ENCODE measurements at regions not wholly inside any gene's neighbourhood (a gene's known extent, or its start where the extent isn't known, plus 50 kb on each side); places are given as distances from the start of the nearest gene placed in this dataset.

DNA sequence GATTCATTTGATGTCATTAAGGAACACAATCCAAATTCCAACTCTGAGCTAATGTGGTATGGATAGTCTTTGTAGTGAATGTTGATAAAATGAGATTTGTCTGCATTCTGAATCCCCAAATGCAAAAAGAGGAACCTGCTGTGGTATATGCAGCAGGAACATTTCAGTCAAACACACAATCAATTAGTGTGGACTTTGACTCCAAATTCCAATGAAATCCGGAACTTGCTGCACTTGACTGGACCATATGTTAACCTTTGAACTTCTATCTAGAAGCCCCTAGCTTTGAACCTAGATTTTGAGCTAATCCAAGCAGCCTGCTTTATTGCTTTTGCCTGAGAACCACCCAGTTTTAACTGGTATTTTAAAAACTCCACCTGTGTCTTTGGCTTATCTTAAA lies 341.3 kb downstream of the SPRY2 start:
- WGBS, 3 donors, result 87 to 94% (median 91%) methylated on average over 1 of the region's 1 CpG
- intact Hi-C loops (cut with DNase I), result no loop called here
- no peaks in the 10 kb centered on the region for H3K9me3 ChIP-seq
- no peak overlapping the region for H3K27ac ChIP-seq
- TF ChIP-seq POLR2A (IDR thresholded peaks at IDR 0.05), result no peak
- TF ChIP-seq, protein P1, sequence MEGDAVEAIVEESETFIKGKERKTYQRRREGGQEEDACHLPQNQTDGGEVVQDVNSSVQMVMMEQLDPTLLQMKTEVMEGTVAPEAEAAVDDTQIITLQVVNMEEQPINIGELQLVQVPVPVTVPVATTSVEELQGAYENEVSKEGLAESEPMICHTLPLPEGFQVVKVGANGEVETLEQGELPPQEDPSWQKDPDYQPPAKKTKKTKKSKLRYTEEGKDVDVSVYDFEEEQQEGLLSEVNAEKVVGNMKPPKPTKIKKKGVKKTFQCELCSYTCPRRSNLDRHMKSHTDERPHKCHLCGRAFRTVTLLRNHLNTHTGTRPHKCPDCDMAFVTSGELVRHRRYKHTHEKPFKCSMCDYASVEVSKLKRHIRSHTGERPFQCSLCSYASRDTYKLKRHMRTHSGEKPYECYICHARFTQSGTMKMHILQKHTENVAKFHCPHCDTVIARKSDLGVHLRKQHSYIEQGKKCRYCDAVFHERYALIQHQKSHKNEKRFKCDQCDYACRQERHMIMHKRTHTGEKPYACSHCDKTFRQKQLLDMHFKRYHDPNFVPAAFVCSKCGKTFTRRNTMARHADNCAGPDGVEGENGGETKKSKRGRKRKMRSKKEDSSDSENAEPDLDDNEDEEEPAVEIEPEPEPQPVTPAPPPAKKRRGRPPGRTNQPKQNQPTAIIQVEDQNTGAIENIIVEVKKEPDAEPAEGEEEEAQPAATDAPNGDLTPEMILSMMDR (IDR thresholded peaks at IDR 0.05), result no peak
- TF ChIP-seq EP300 (IDR thresholded peaks at IDR 0.05), result no peak
- H3K27me3 ChIP-seq, result no peaks in the 10 kb centered on the region
- DNase-seq, result no peak
- H3K4me1 ChIP-seq (ENCODE audit: insufficient read depth), result no peaks in the 10 kb centered on the region
- no peaks in the 10 kb centered on the region for H3K36me3 ChIP-seq
- no peak overlapping the region for H3K4me3 ChIP-seq

DNA sequence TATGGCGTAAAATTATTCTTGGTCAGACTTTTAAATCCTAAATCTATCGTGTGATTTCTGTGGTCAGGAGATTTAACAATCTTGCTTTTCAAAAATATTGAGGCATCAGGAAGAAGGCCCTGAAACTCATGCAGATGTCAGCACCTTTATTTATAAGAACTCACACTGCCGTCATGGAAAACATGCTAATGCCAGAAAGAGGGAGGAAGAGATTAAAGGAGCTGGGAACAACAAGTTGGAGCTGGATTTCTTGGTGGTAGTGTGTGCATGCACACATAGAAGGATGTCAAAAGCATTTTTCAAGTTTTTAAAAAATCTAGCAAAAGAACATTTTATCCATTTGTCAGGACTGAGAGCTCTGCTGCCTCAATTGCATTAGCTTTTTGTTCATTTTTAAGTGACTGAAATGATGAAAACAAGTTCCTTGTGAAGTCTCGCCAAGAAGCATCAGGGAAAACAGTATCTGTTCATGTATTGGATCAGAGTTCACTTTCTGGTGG lies 342.5 kb downstream of the SPRY2 start:
- H3K36me3 ChIP-seq, result no peaks in the 10 kb centered on the region
- no peak overlapping the region for H3K27ac ChIP-seq
- H3K4me3 ChIP-seq, result no peak overlapping the region
- H3K27me3 ChIP-seq, result no peaks in the 10 kb centered on the region
- intact Hi-C loops (cut with DNase I), result no loop called here
- H3K4me1 ChIP-seq (ENCODE audit: insufficient read depth), result no peaks in the 10 kb centered on the region
- 42 to 49% (median 47%) methylated on average over 4 of the region's 4 CpGs for WGBS, 3 donors
- peak in 1 of 5 donors; percentile 26 for DNase-seq
- H3K9me3 ChIP-seq, result no peaks in the 10 kb centered on the region
- TF ChIP-seq POLR2A (IDR thresholded peaks at IDR 0.05) (no peak), EP300 (IDR thresholded peaks at IDR 0.05) (no peak)
- TF ChIP-seq, protein P1 (IDR thresholded peaks at IDR 0.05), result no peak

DNA sequence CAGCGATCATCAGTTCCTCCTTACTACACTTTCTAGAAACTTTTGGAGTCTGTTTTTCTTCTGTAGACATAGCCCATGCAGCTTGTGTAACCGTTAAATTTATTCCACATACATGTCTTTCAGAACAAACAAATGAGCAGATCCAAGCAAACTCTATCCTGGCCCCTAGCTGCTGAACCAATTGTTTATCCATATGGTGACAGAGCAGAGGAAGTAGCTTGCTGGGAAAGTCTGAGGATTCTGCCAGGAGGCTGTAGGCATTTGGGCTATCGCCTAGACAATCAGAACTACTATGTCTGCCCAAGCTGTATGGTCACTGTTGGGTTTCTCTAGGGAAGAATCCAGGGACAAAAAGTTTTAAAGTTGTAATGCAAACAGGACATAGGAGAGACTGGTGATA lies 343.7 kb downstream of the SPRY2 start:
- intact Hi-C loops (cut with DNase I), result no loop called here
- Histone ChIP-seq H3K27ac (no peak overlapping the region), H3K4me3 (no peak overlapping the region), H3K4me1 (ENCODE audit: insufficient read depth) (no peaks in the 10 kb centered on the region), H3K36me3 (no peaks in the 10 kb centered on the region), H3K27me3 (no peaks in the 10 kb centered on the region), H3K9me3 (no peaks in the 10 kb centered on the region)
- DNase-seq, result no peak
- WGBS, 3 donors, result 61 to 65% (median 65%) methylated on average over 3 of the region's 3 CpGs
- no peak for TF ChIP-seq EP300 (IDR thresholded peaks at IDR 0.05)
- no peak for TF ChIP-seq POLR2A (IDR thresholded peaks at IDR 0.05)
- TF ChIP-seq, protein P1 (IDR thresholded peaks at IDR 0.05), result no peak

DNA sequence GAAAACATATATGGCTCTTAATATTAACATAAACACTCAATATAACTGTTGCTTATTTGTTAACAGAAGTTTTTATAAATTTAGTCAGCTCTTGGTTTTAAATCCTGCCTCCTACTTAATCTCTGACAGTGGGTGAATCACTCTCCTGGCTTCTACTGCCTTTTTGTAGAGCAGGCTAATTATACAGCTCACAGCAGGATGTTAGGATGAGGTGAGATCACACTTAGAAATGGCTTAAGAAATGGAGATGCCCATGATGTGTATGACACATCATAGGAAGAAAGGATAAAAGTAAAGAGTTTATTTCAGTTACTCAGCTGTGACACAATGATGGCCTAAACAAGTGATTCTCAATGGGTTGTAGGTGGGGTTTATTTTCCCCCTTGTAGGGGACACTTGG lies 345.6 kb downstream of the SPRY2 start:
- no peak overlapping the region for H3K4me3 ChIP-seq
- H3K36me3 ChIP-seq, result no peaks in the 10 kb centered on the region
- intact Hi-C loops (cut with DNase I), result no loop called here
- H3K4me1 ChIP-seq (ENCODE audit: insufficient read depth), result no peaks in the 10 kb centered on the region
- H3K9me3 ChIP-seq, result no peaks in the 10 kb centered on the region
- no peak for DNase-seq
- TF ChIP-seq POLR2A (IDR thresholded peaks at IDR 0.05), result no peak
- TF ChIP-seq EP300 (IDR thresholded peaks at IDR 0.05), result no peak
- TF ChIP-seq, protein P1 (IDR thresholded peaks at IDR 0.05), result no peak
- no peaks in the 10 kb centered on the region for H3K27me3 ChIP-seq
- no peak overlapping the region for H3K27ac ChIP-seq

Measured in ovary (tissue), 7 donors.